NT2/D1 (cell line): ENCODE measurements at regions not wholly inside any gene's neighbourhood (a gene's known extent, or its start where the extent isn't known, plus 50 kb on each side); places are given as distances from the start of the nearest gene placed in this dataset.

ENCODE experiments used
- SUZ12 ChIP-seq: IDR thresholded peaks from 2 replicates; pipeline ENCODE4 v1.6.1; 2011; ENCODE audit not compliant: insufficient read length, insufficient read depth; ENCODE audit errors: extremely low read depth
- YY1 ChIP-seq: IDR thresholded peaks from 2 replicates; pipeline ENCODE4 v1.6.1; 2011; ENCODE audit not compliant: insufficient read length, insufficient read depth
- ZNF274 ChIP-seq: IDR thresholded peaks from 2 replicates; pipeline ENCODE4 v1.6.1; 2011; ENCODE audit warnings: mild to moderate bottlenecking, low read depth, low read length

DNA sequence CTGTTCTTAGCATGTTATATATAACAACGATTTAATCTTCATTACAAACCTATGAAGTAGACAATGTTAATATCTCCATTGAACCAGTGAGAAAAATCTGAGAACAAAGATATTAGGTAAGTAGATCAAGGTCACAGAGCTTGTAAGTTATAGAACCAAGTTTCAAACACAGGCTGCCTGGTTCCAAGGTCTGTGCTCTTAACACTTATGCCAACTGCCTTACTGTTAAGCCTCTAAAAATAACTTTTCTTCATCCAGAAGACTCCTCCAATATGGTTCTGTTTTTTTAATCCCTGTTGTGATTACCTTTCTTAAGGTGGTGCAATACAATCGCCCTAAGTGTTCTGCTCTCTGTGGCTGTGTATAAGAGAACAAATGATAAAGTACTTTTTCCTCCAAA lies 282.0 kb upstream of the GRID2 start:
- TF ChIP-seq ZNF274 (no peak), YY1 (no peak), SUZ12 (no peak)
